Neural cell (in vitro differentiated cells): ENCODE measurements at regions not wholly inside any gene's neighbourhood (a gene's known extent, or its start where the extent isn't known, plus 50 kb on each side); places are given as distances from the start of the nearest gene placed in this dataset.

Experiments used
- H2AFZ ChIP-seq: fragments of 200-600, 300-800 bp; sonication (generic), shearing (Covaris generic); 2 replicates; pipeline ENCODE4 v1.6.0; 2014; ENCODE audit warnings: low read depth, mild to moderate bottlenecking, antibody characterized with exemption, low read length, moderate library complexity
- H3F3A ChIP-seq: fragments of 200-600 bp; shearing (Covaris generic); 2 replicates; pipeline ENCODE4 v1.6.1; 2016; ENCODE audit warnings: mild to moderate bottlenecking, moderate library complexity, mixed read lengths, antibody characterized with exemption, low read length; ENCODE audit not compliant: insufficient read depth, poor library complexity, severe bottlenecking
- H3K27ac ChIP-seq: fragments of 200-600, 300-800 bp; sonication (generic), shearing (Covaris generic); 2 replicates; pipeline ENCODE4 v1.5.1; 2014; ENCODE audit warnings: mild to moderate bottlenecking, low read length, moderate library complexity
- H3K27me3 ChIP-seq: fragments of 300-800, 200-600 bp; sonication (generic), shearing (Covaris generic); 2 replicates; pipeline ENCODE4 v1.6.0; 2014; ENCODE audit warnings: mild to moderate bottlenecking, low read depth, low read length, moderate library complexity; ENCODE audit not compliant: insufficient read depth
- H3K36me3 ChIP-seq: fragments of 300-800, 200-600 bp; sonication (generic), shearing (Covaris generic); 2 replicates; pipeline ENCODE4 v1.5.1; 2014; ENCODE audit warnings: mild to moderate bottlenecking, antibody characterized with exemption, low read length, moderate library complexity; ENCODE audit not compliant: insufficient read depth
- H3K4me2 ChIP-seq: fragments of 300-800, 200-600 bp; sonication (generic), shearing (Covaris generic); 2 replicates; pipeline ENCODE4 v1.6.0; 2014; ENCODE audit warnings: mild to moderate bottlenecking, low read length
- H3K4me3 ChIP-seq: fragments of 300-800, 200-600 bp; sonication (generic), shearing (Covaris generic); 2 replicates; pipeline ENCODE4 v1.5.1; 2014; ENCODE audit warnings: mild to moderate bottlenecking, low read length, moderate library complexity
- H3K79me2 ChIP-seq: fragments of 200-600 bp; shearing (Covaris generic); replicated peaks from 2 replicates; pipeline ENCODE4 v1.6.0; 2014; ENCODE audit warnings: mild to moderate bottlenecking, low read length, moderate library complexity; ENCODE audit not compliant: insufficient read depth
- H3K9ac ChIP-seq: fragments of 300-800, 200-600 bp; sonication (generic), shearing (Covaris generic); 2 replicates; pipeline ENCODE4 v1.6.1; 2016; ENCODE audit warnings: mild to moderate bottlenecking, low read length, mixed read lengths
- H3K9me2 ChIP-seq: fragments of 200-600 bp; shearing (Covaris generic); 2 replicates; pipeline ENCODE4 v1.6.1; 2016; ENCODE audit warnings: mild to moderate bottlenecking, low read length, mixed read lengths; ENCODE audit not compliant: insufficient read depth
- H3K9me3 ChIP-seq: fragments of 200-600, 300-800 bp; sonication (generic), shearing (Covaris generic); 2 replicates; pipeline ENCODE4 v1.6.1; 2016; ENCODE audit warnings: mild to moderate bottlenecking, mixed run types, low read length, moderate library complexity, mixed read lengths
- H4K20me1 ChIP-seq: fragments of 200-600 bp; shearing (Covaris generic); 2 replicates; pipeline ENCODE4 v1.6.1; 2016; ENCODE audit warnings: mild to moderate bottlenecking, mixed run types; ENCODE audit not compliant: insufficient read depth
- CTCF ChIP-seq: fragments of 450-650 bp; IDR thresholded peaks from 2 replicates; pipeline ENCODE4 v1.5.1; 2014; ENCODE audit warnings: antibody characterized with exemption, mild to moderate bottlenecking, moderate library complexity; ENCODE audit not compliant: poor library complexity, severe bottlenecking
- EP300 ChIP-seq: fragments of 450-650 bp; conservative IDR thresholded peaks from 2 replicates; pipeline ENCODE4 v1.6.1; 2014; ENCODE audit warnings: antibody characterized with exemption, mild to moderate bottlenecking, moderate library complexity; ENCODE audit not compliant: poor library complexity, severe bottlenecking
- EZH2 ChIP-seq: fragments of 200-600, 300-800 bp; shearing (Covaris generic), sonication (generic); IDR thresholded peaks from 2 replicates; pipeline ENCODE4 v1.6.1; 2014; ENCODE audit warnings: antibody characterized with exemption, low read length, borderline replicate concordance, mild to moderate bottlenecking; ENCODE audit not compliant: insufficient read depth, poor library complexity, severe bottlenecking
- MXI1 ChIP-seq: fragments of 450-650 bp; conservative IDR thresholded peaks from 2 replicates; pipeline ENCODE4 v1.6.1; 2014; ENCODE audit warnings: antibody characterized with exemption, mild to moderate bottlenecking; ENCODE audit not compliant: poor library complexity, severe bottlenecking
- POLR2AphosphoS5 ChIP-seq: IDR thresholded peaks from 2 replicates; pipeline ENCODE4 v1.6.1; 2012
- RAD21 ChIP-seq: fragments of 450-650 bp; conservative IDR thresholded peaks from 2 replicates; pipeline ENCODE4 v1.6.1; 2014; ENCODE audit warnings: antibody characterized with exemption, mild to moderate bottlenecking, moderate library complexity
- SMC3 ChIP-seq: fragments of 450-650 bp; conservative IDR thresholded peaks from 2 replicates; pipeline ENCODE4 v1.6.1; 2014; ENCODE audit warnings: antibody characterized with exemption, mild to moderate bottlenecking, moderate library complexity; ENCODE audit not compliant: poor library complexity
- TAF1 ChIP-seq: IDR thresholded peaks from 2 replicates; pipeline ENCODE4 v1.6.1; 2012; ENCODE audit warnings: low read depth
- TF ChIP-seq, protein P1 (sequence below): IDR thresholded peaks from 2 replicates; pipeline ENCODE4 v1.6.1; 2012; ENCODE audit warnings: borderline replicate concordance

DNA sequence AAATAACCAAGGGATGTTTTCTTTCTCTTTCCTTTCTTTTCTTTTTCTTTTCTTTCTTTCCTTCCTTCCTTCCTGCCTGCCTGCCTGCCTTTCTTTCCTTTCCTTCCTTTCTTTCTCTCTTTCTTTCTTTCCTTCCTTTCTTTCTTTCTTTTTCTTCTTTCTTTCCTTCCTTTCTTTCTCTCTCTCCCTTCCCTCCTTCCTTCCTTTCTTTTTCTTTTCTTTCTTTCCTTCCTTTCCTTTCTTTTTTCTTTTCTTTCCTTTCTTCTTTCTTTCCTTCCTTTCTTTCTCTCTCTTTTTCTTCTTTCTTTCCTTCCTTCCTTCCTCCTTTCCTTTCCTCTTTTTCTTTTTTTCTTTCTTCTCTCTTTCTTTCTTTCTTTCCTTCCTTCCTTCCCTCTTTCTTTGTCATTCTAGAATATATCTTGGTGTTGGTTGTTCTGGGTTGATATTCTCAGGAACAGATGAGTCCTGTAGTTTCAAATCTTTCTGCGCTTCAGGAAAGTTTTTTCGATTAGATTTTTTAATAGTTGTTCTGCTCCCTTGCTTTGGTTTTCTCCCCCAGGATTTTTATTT is 101.5 kb upstream of the FBXO11 start:
- Histone ChIP-seq H3K36me3 (no peaks in the 10 kb centered on the region), H2AFZ (no peak overlapping the region)

GRCh38 chr2:48009256-48009655 is 103.0 kb upstream of the FBXO11 start:
- no peaks in the 10 kb centered on the region for H3K79me2 ChIP-seq
- H2AFZ ChIP-seq: no peak overlapping the region
- TF ChIP-seq POLR2AphosphoS5: no peak
- TF ChIP-seq, protein P1, sequence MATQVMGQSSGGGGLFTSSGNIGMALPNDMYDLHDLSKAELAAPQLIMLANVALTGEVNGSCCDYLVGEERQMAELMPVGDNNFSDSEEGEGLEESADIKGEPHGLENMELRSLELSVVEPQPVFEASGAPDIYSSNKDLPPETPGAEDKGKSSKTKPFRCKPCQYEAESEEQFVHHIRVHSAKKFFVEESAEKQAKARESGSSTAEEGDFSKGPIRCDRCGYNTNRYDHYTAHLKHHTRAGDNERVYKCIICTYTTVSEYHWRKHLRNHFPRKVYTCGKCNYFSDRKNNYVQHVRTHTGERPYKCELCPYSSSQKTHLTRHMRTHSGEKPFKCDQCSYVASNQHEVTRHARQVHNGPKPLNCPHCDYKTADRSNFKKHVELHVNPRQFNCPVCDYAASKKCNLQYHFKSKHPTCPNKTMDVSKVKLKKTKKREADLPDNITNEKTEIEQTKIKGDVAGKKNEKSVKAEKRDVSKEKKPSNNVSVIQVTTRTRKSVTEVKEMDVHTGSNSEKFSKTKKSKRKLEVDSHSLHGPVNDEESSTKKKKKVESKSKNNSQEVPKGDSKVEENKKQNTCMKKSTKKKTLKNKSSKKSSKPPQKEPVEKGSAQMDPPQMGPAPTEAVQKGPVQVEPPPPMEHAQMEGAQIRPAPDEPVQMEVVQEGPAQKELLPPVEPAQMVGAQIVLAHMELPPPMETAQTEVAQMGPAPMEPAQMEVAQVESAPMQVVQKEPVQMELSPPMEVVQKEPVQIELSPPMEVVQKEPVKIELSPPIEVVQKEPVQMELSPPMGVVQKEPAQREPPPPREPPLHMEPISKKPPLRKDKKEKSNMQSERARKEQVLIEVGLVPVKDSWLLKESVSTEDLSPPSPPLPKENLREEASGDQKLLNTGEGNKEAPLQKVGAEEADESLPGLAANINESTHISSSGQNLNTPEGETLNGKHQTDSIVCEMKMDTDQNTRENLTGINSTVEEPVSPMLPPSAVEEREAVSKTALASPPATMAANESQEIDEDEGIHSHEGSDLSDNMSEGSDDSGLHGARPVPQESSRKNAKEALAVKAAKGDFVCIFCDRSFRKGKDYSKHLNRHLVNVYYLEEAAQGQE: no peak
- TF ChIP-seq EZH2: no peak
- TF ChIP-seq SMC3: no peak
- TF ChIP-seq CTCF: no peak
- TF ChIP-seq RAD21: no peak
- TF ChIP-seq MXI1: no peak
- no peak for TF ChIP-seq TAF1
- no peak for TF ChIP-seq EP300
- H3K9me2 ChIP-seq: no peaks in the 10 kb centered on the region
- H3K36me3 ChIP-seq: no peaks in the 10 kb centered on the region
- H3K9ac ChIP-seq: no peak overlapping the region
- H3K27me3 ChIP-seq: no peaks in the 10 kb centered on the region
- H4K20me1 ChIP-seq: no peaks in the 10 kb centered on the region
- no peak overlapping the region for H3K4me3 ChIP-seq
- no peak overlapping the region for H3K27ac ChIP-seq
- no peak overlapping the region for H3K4me2 ChIP-seq
- H3F3A ChIP-seq: no peaks in the 10 kb centered on the region
- H3K9me3 ChIP-seq: no peaks in the 10 kb centered on the region

More for the DNA sequence above, 101.5 kb upstream of the FBXO11 start:
- no peaks in the 10 kb centered on the region for H3K79me2 ChIP-seq
- no peaks in the 10 kb centered on the region for H3K9me2 ChIP-seq
- no peaks in the 10 kb centered on the region for H3K27me3 ChIP-seq
- H4K20me1 ChIP-seq: no peaks in the 10 kb centered on the region
- H3K9me3 ChIP-seq: no peaks in the 10 kb centered on the region
- TF ChIP-seq CTCF: no peak
- TF ChIP-seq EZH2: no peak
- TF ChIP-seq POLR2AphosphoS5: no peak
- TF ChIP-seq RAD21: no peak
- TF ChIP-seq MXI1: no peak
- TF ChIP-seq TAF1: no peak
- TF ChIP-seq, protein P1: no peak
- no peak for TF ChIP-seq SMC3
- TF ChIP-seq EP300: no peak
- H3K9ac ChIP-seq: no peak overlapping the region
- no peak overlapping the region for H3K4me3 ChIP-seq
- H3K4me2 ChIP-seq: no peak overlapping the region
- no peaks in the 10 kb centered on the region for H3F3A ChIP-seq
- no peak overlapping the region for H3K27ac ChIP-seq
